ENCODE measurements at regions not wholly inside any gene's neighbourhood (a gene's known extent, or its start where the extent isn't known, plus 50 kb on each side); places are given as distances from the start of the nearest gene placed in this dataset.
A peak's percentile ranks its signal among the peaks of the same experiment; 100 is the strongest.
"Not testable (repeated sequence)": the region's sequence is repeated elsewhere in the genome, so short reads cannot be mapped to it uniquely, and the experiment has no call there.

DNA sequence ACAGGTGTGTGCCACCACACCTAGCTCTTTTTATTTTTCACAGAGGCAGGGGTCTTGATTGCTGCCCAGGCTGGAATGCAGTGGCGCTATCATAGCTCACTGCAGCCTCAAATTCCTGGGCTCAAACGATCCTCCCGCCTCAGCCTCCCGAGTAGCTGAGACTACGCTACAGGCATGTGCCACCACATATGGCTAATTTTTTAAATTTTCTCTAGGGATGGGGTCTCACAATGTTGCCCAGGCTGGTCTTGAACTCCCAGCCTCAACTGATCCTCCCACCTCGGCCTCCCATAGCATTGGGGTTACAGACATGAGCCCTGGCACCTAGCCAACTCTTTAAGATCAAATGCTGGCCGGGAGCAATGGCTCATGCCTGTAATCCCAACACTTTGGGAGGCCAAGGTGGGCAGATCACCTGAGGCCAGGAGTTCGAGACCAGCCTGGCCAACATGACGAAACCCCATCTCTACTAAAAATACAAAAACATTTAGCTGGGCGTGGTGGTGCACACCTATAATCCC is 50.6 kb upstream of the MYL10 start:
- H3K4me3 ChIP-seq (ENCODE audit: control insufficient read depth in 1 of 7, extremely low read depth in 1 of 7, insufficient read depth in 4 of 7, low read depth in 2 of 7, low read length in 6 of 7); H3K4me1 ChIP-seq (ENCODE audit: control extremely low read depth in 1 of 4, control insufficient read depth in 4 of 4, insufficient read depth in 4 of 4, low read length in 3 of 4); POLR2A ChIA-PET; DNase-seq; H3K27me3 ChIP-seq (replicated peaks in 2 of 5; ENCODE audit: control insufficient read depth in 4 of 5, insufficient read depth in 5 of 5, low read length in 4 of 5); H3K9me3 ChIP-seq (ENCODE audit: control extremely low read depth in 1 of 5, control insufficient read depth in 4 of 5, insufficient read depth in 2 of 5, low read depth in 1 of 5, low read length in 4 of 5); H3K36me3 ChIP-seq (ENCODE audit: control insufficient read depth in 4 of 4, insufficient read depth in 4 of 4, low read length in 3 of 4); H3K27ac ChIP-seq (ENCODE audit: insufficient read depth in 1 of 2, low read depth in 1 of 2, low read length in 2 of 2, poor library complexity in 1 of 2, severe bottlenecking in 2 of 2): not testable (repeated sequence)
- CTCF ChIA-PET, result interaction anchor here (1.1 to 1.9 kb wide), 2 partner anchors 137 to 143 kb away, joined by 4 to 6 read pairs; no protein-coding TSS in a partner anchor
- 91% methylated on average over 7 of the region's 10 CpGs for WGBS (ENCODE audit: insufficient coverage)

DNA sequence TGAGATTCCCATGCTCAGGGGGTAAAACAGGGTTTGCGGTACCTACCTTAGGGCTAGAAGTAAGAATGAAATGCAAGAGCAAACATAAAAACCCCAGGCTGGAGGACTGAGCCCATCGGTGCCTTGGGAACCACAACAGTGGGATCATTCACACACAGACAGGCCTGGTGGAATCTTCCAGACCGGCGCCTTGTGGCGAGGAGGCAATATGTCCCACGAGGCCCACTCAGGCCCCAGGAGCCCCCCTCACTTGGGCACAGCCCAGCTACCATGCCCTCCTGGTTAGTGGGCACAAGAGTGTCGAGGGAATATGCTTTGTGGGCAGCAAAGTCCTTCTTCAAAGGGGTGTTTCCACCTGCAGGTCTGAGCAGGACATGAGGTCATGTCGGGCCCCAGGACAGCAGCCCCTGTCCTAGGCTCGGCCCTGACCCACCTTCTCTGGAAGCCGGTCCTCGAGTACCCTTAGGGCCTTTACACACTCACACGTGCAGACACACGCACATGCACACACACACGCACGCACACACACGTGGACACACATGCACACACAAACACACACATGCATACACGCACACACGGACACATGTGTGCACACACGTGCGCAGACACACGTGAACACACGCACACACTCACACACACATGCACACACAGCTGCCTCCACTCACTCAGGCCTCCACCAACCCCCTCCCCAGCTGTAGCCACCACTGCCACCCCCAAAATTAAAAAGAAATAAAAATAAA is 51.5 kb upstream of the MYL10 start:
- ChIA-PET CTCF (interaction anchor here (1.2 to 1.9 kb wide), 2 partner anchors 78 to 144 kb away, joined by 4 to 6 read pairs; no protein-coding TSS in a partner anchor), POLR2A (no interaction called here)
- no peaks in the 10 kb centered on the region for H3K9me3 ChIP-seq (ENCODE audit: control extremely low read depth in 1 of 5, control insufficient read depth in 4 of 5, insufficient read depth in 2 of 5, low read depth in 1 of 5, low read length in 4 of 5)
- WGBS (ENCODE audit: insufficient coverage), result 96% methylated on average over 15 of the region's 22 CpGs
- no peaks in the 10 kb centered on the region for H3K36me3 ChIP-seq (ENCODE audit: control insufficient read depth in 4 of 4, insufficient read depth in 4 of 4, low read length in 3 of 4)
- H3K27me3 ChIP-seq (replicated peaks in 2 of 5; ENCODE audit: control insufficient read depth in 4 of 5, insufficient read depth in 5 of 5, low read length in 4 of 5), result no peaks in the 10 kb centered on the region
- no peak overlapping the region for H3K4me3 ChIP-seq (ENCODE audit: control insufficient read depth in 1 of 7, extremely low read depth in 1 of 7, insufficient read depth in 4 of 7, low read depth in 2 of 7, low read length in 6 of 7)
- no peak overlapping the region for H3K27ac ChIP-seq (ENCODE audit: insufficient read depth in 1 of 2, low read depth in 1 of 2, low read length in 2 of 2, poor library complexity in 1 of 2, severe bottlenecking in 2 of 2)
- peaks cover 0 to 6% (median 0%) of the 10 kb centered on the region in 4 experiments for H3K4me1 ChIP-seq (ENCODE audit: control extremely low read depth in 1 of 4, control insufficient read depth in 4 of 4, insufficient read depth in 4 of 4, low read length in 3 of 4)
- peak in 1 of 3 donors; percentile 14 for DNase-seq

- Histone ChIP-seq H3K9me3 (ENCODE audit: control extremely low read depth in 1 of 5, control insufficient read depth in 4 of 5, insufficient read depth in 2 of 5, low read depth in 1 of 5, low read length in 4 of 5) (no peaks in the 10 kb centered on the region), H3K4me3 (ENCODE audit: control insufficient read depth in 1 of 7, extremely low read depth in 1 of 7, insufficient read depth in 4 of 7, low read depth in 2 of 7, low read length in 6 of 7) (no peak overlapping the region), H3K27me3 (replicated peaks in 2 of 5; ENCODE audit: control insufficient read depth in 4 of 5, insufficient read depth in 5 of 5, low read length in 4 of 5) (no peaks in the 10 kb centered on the region), H3K27ac (ENCODE audit: insufficient read depth in 1 of 2, low read depth in 1 of 2, low read length in 2 of 2, poor library complexity in 1 of 2, severe bottlenecking in 2 of 2) (no peak overlapping the region), H3K36me3 (ENCODE audit: control insufficient read depth in 4 of 4, insufficient read depth in 4 of 4, low read length in 3 of 4) (no peaks in the 10 kb centered on the region), H3K4me1 (ENCODE audit: control extremely low read depth in 1 of 4, control insufficient read depth in 4 of 4, insufficient read depth in 4 of 4, low read length in 3 of 4) (peaks cover 0 to 6% (median 0%) of the 10 kb centered on the region in 4 experiments)
- ChIA-PET CTCF (interaction anchor here (0.6 to 1.3 kb wide), 3 partner anchors 49 to 126 kb away, joined by 3 to 4 read pairs (median 3); no protein-coding TSS in a partner anchor), POLR2A (no interaction called here)
- DNase-seq, result peak in 2 of 3 donors; percentile 37 to 49
- 93% methylated on average over 5 of the region's 14 CpGs for WGBS (ENCODE audit: insufficient coverage)
These were observed 52.3 kb upstream of the MYL10 start for GRCh38 chr7:101681170-101682007.

- H3K27me3 ChIP-seq (replicated peaks in 2 of 5; ENCODE audit: control insufficient read depth in 4 of 5, insufficient read depth in 5 of 5, low read length in 4 of 5), result no peaks in the 10 kb centered on the region
- ChIA-PET CTCF (interaction anchor here (1.5 to 2.2 kb wide), 3 partner anchors 82 to 140 kb away, joined by 3 to 7 read pairs (median 5); no protein-coding TSS in a partner anchor), POLR2A (no interaction called here)
- WGBS (ENCODE audit: insufficient coverage), result 43% methylated on average over 1 of the region's 5 CpGs
- no peak overlapping the region for H3K27ac ChIP-seq (ENCODE audit: insufficient read depth in 1 of 2, low read depth in 1 of 2, low read length in 2 of 2, poor library complexity in 1 of 2, severe bottlenecking in 2 of 2)
- no peaks in the 10 kb centered on the region for H3K9me3 ChIP-seq (ENCODE audit: control extremely low read depth in 1 of 5, control insufficient read depth in 4 of 5, insufficient read depth in 2 of 5, low read depth in 1 of 5, low read length in 4 of 5)
- DNase-seq, result peak in 2 of 3 donors; percentile 55 to 61
- H3K4me1 ChIP-seq (ENCODE audit: control extremely low read depth in 1 of 4, control insufficient read depth in 4 of 4, insufficient read depth in 4 of 4, low read length in 3 of 4), result peaks cover 0 to 18% (median 4%) of the 10 kb centered on the region in 4 experiments
- no peak overlapping the region for H3K4me3 ChIP-seq (ENCODE audit: control insufficient read depth in 1 of 7, extremely low read depth in 1 of 7, insufficient read depth in 4 of 7, low read depth in 2 of 7, low read length in 6 of 7)
- no peaks in the 10 kb centered on the region for H3K36me3 ChIP-seq (ENCODE audit: control insufficient read depth in 4 of 4, insufficient read depth in 4 of 4, low read length in 3 of 4)
These were observed 55.9 kb upstream of the MYL10 start for GRCh38 chr7:101684983-101685330.

DNA sequence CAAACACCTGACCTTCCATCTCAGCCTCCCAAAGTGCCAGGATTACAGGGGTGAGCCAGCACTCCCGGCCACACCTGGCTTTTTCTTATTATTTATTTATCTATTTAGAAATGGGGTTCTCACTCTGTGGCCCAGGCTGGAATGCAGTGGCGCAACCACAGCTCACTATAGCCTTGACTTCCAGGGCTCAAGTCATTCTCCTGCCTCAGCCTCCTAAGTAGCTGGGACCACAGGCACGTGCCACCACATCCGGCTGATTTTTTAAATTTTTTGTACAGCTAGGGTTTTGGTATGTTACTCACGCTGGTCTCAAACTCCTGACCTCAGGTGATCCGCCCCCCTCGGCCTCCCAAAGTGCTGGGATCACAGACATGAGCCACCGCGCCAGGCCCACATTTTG is 56.9 kb upstream of the MYL10 start:
- no peaks in the 10 kb centered on the region for H3K9me3 ChIP-seq (ENCODE audit: control extremely low read depth in 1 of 5, control insufficient read depth in 4 of 5, insufficient read depth in 2 of 5, low read depth in 1 of 5, low read length in 4 of 5)
- no peaks in the 10 kb centered on the region for H3K36me3 ChIP-seq (ENCODE audit: control insufficient read depth in 4 of 4, insufficient read depth in 4 of 4, low read length in 3 of 4)
- ChIA-PET POLR2A (no interaction called here), CTCF (interaction anchor here (1.5 to 2.2 kb wide), 5 partner anchors 55 to 139 kb away, joined by 3 to 7 read pairs (median 5); no protein-coding TSS in a partner anchor)
- no peak overlapping the region for H3K4me3 ChIP-seq (ENCODE audit: control insufficient read depth in 1 of 7, extremely low read depth in 1 of 7, insufficient read depth in 4 of 7, low read depth in 2 of 7, low read length in 6 of 7)
- no peaks in the 10 kb centered on the region for H3K27me3 ChIP-seq (replicated peaks in 2 of 5; ENCODE audit: control insufficient read depth in 4 of 5, insufficient read depth in 5 of 5, low read length in 4 of 5)
- 68% methylated on average over 4 of the region's 9 CpGs for whole genome bisulfite sequencing (ENCODE audit: insufficient coverage)
- no peak for DNase-seq
- H3K4me1 ChIP-seq (ENCODE audit: control extremely low read depth in 1 of 4, control insufficient read depth in 4 of 4, insufficient read depth in 4 of 4, low read length in 3 of 4), result peaks cover 0 to 18% (median 4%) of the 10 kb centered on the region in 4 experiments
- no peak overlapping the region for H3K27ac ChIP-seq (ENCODE audit: insufficient read depth in 1 of 2, low read depth in 1 of 2, low read length in 2 of 2, poor library complexity in 1 of 2, severe bottlenecking in 2 of 2)

DNA sequence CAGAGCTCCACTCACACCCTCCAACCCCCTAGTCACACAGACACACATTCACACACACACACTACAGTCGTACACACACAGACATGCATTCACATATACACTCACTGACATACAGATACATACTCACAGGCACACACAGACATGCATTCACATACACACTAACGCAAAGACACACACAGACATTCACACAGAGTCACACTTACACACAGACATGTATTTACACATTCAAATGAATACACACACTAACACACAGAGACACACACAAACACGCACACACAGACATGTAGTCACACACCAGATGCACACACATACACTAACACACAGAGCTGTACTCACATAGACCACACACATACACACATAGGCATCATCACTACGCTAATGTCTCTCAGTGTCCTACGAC is 58.0 kb upstream of the MYL10 start:
- Histone ChIP-seq H3K4me3 (ENCODE audit: control insufficient read depth in 1 of 7, extremely low read depth in 1 of 7, insufficient read depth in 4 of 7, low read depth in 2 of 7, low read length in 6 of 7) (no peak overlapping the region), H3K9me3 (ENCODE audit: control extremely low read depth in 1 of 5, control insufficient read depth in 4 of 5, insufficient read depth in 2 of 5, low read depth in 1 of 5, low read length in 4 of 5) (no peaks in the 10 kb centered on the region), H3K27ac (ENCODE audit: insufficient read depth in 1 of 2, low read depth in 1 of 2, low read length in 2 of 2, poor library complexity in 1 of 2, severe bottlenecking in 2 of 2) (no peak overlapping the region), H3K27me3 (replicated peaks in 2 of 5; ENCODE audit: control insufficient read depth in 4 of 5, insufficient read depth in 5 of 5, low read length in 4 of 5) (no peaks in the 10 kb centered on the region), H3K4me1 (ENCODE audit: control extremely low read depth in 1 of 4, control insufficient read depth in 4 of 4, insufficient read depth in 4 of 4, low read length in 3 of 4) (peaks cover 0 to 23% (median 7%) of the 10 kb centered on the region in 4 experiments), H3K36me3 (ENCODE audit: control insufficient read depth in 4 of 4, insufficient read depth in 4 of 4, low read length in 3 of 4) (no peaks in the 10 kb centered on the region)
- peak in 1 of 3 donors; percentile 33 for DNase-seq
- POLR2A ChIA-PET, result no interaction called here
- CTCF ChIA-PET, result interaction anchor here (0.7 to 2.2 kb wide), 4 partner anchors 54 to 558 kb away, joined by 3 to 7 read pairs (median 5); no protein-coding TSS in a partner anchor
- WGBS (ENCODE audit: insufficient coverage), result 67% methylated on average over 4 of the region's 5 CpGs

All from common myeloid progenitor, CD34-positive (primary cell).